ENCODE measurements at regions not wholly inside any gene's neighbourhood (a gene's known extent, or its start where the extent isn't known, plus 50 kb on each side); places are given as distances from the start of the nearest gene placed in this dataset.

DNA sequence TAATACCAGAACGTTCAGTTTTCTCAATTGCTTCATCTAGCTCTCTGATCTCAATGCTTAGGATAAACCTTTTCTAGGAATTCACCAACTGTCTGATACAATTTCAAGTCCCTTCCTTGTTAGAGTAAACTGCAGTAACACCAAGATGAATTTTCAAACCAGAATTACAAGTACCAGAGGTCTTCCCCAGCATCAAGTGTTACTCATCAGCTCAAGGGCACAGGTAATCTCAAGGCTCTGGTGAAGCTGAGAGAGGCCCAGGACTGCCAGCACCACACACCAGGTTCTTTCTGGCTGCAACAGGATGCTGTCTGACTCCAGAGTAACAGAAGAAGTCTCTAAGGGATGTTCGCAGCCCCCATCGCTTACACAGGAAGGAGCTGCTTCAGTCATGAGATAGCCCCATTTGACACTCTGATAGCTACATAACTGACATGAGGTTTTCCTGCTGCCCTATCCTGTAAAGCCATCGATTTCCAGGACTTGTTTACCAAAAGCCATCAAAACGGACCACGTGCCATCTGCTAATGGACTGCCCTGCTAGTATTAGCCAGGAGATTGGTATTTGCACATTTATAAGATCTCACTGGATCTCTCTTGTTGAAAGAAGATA is 549.4 kb downstream of the UTRN start:
- H3K14ac ChIP-seq (ENCODE audit: insufficient read depth, low read length): no peak overlapping the region
- no peaks in the 10 kb centered on the region for H3K27me3 Mint-ChIP-seq (ENCODE audit: low read depth)
- H4K20me1 ChIP-seq (ENCODE audit: control insufficient read depth, insufficient read depth, insufficient read length): no peaks in the 10 kb centered on the region

More for the DNA sequence above, 549.4 kb downstream of the UTRN start:
- Histone ChIP-seq H3K56ac (ENCODE audit: insufficient read length, low read depth, low read length) (no peak overlapping the region), H3K27ac (ENCODE audit: insufficient read length, low read depth, low read length) (no peak overlapping the region), H3K27me3 (ENCODE audit: insufficient read depth, low read length) (no peaks in the 10 kb centered on the region), H2AFZ (ENCODE audit: low read length) (no peak overlapping the region), H3K79me1 (ENCODE audit: insufficient read depth, low read depth, low read length, poor library complexity, severe bottlenecking) (no peaks in the 10 kb centered on the region), H4K5ac (ENCODE audit: insufficient read length, low read depth, low read length) (no peak overlapping the region), H3K4me1 (ENCODE audit: insufficient read depth, low read length) (no peaks in the 10 kb centered on the region), H2BK5ac (ENCODE audit: insufficient read length, low read length) (no peak overlapping the region), H3K9ac (ENCODE audit: extremely low read depth, insufficient read length, low read length) (no peak overlapping the region), H3K4ac (ENCODE audit: low read depth, low read length) (no peak overlapping the region), H4K8ac (replicated peaks; ENCODE audit: insufficient read length, low read depth, low read length) (no peak overlapping the region), H3K18ac (ENCODE audit: insufficient read length, low read depth, low read length) (no peak overlapping the region), H3K79me2 (ENCODE audit: insufficient read depth, low read length) (no peaks in the 10 kb centered on the region), H3K9me3 (ENCODE audit: control insufficient read depth, low read depth, low read length) (no peaks in the 10 kb centered on the region), H2BK120ac (ENCODE audit: low read depth, low read length, poor library complexity, severe bottlenecking) (no peak overlapping the region), H3K4me2 (ENCODE audit: insufficient read depth, insufficient read length, low read length) (no peak overlapping the region), H3T11ph (ENCODE audit: low read length) (no peak overlapping the region), H4K91ac (ENCODE audit: insufficient read length, low read depth, low read length) (no peak overlapping the region), H3K23me2 (ENCODE audit: insufficient read length, low read depth, low read length, poor library complexity, severe bottlenecking) (no peaks in the 10 kb centered on the region), H3K23ac (ENCODE audit: insufficient read length, low read depth, low read length) (no peak overlapping the region), H2BK20ac (ENCODE audit: low read depth, low read length, poor library complexity, severe bottlenecking) (no peak overlapping the region), H2BK12ac (ENCODE audit: insufficient read length, low read depth, low read length) (no peak overlapping the region), H2BK15ac (ENCODE audit: low read depth, low read length) (no peak overlapping the region), H2AK5ac (ENCODE audit: insufficient read length, low read length) (no peak overlapping the region)
- no CpG with 5 or more reads among the region's 6 CpGs for WGBS (ENCODE audit: extremely low coverage, insufficient read length, low lambda C conversion rate)
- no peak for DNase-seq
- TF ChIP-seq, protein P1, sequence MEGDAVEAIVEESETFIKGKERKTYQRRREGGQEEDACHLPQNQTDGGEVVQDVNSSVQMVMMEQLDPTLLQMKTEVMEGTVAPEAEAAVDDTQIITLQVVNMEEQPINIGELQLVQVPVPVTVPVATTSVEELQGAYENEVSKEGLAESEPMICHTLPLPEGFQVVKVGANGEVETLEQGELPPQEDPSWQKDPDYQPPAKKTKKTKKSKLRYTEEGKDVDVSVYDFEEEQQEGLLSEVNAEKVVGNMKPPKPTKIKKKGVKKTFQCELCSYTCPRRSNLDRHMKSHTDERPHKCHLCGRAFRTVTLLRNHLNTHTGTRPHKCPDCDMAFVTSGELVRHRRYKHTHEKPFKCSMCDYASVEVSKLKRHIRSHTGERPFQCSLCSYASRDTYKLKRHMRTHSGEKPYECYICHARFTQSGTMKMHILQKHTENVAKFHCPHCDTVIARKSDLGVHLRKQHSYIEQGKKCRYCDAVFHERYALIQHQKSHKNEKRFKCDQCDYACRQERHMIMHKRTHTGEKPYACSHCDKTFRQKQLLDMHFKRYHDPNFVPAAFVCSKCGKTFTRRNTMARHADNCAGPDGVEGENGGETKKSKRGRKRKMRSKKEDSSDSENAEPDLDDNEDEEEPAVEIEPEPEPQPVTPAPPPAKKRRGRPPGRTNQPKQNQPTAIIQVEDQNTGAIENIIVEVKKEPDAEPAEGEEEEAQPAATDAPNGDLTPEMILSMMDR (conservative IDR thresholded peaks at IDR 0.05): no peak
- Mint-ChIP-seq H3K27ac (no peak overlapping the region), H3K4me3 (no peak overlapping the region), H3K9me3 (no peaks in the 10 kb centered on the region), H3K4me1 (no peaks in the 10 kb centered on the region), H3K36me3 (ENCODE audit: insufficient read depth in 1 of 3, low read depth in 3 of 3) (peaks cover 0 to 55% (median 50%) of the 10 kb centered on the region in 3 experiments; a peak in 5 of 7 replicates)

Data from H9 (cell line).